Vagina (tissue), 2 donors: ENCODE measurements at regions not wholly inside any gene's neighbourhood (a gene's known extent, or its start where the extent isn't known, plus 50 kb on each side); places are given as distances from the start of the nearest gene placed in this dataset.

ENCODE experiments used
- DNase-seq, 2 donors: peaks; one replicate each; pipeline ENCODE4 v3.0.0-alpha.2; 2017; ENCODE audit errors: extremely low spot score in 2 of 2
- H3K27ac ChIP-seq: fragments of 200-600 bp; sonication (generic); one replicate; pipeline ENCODE4 v1.5.1; 2019
- H3K27me3 ChIP-seq: fragments of 200-600 bp; sonication (generic); one replicate; pipeline ENCODE4 v1.5.1; 2019
- H3K36me3 ChIP-seq, 2 donors: fragments of 200-600 bp; sonication (generic); one replicate each; pipeline ENCODE4 v1.5.1; 2017 to 2019
- H3K4me1 ChIP-seq: fragments of 200-600 bp; sonication (generic); one replicate; pipeline ENCODE4 v1.5.1; 2019
- H3K4me3 ChIP-seq, 2 donors: fragments of 200-600 bp; sonication (generic); 1 replicate in 1 of 2; 2 replicates in 1 of 2; pipeline ENCODE4 v1.5.1; 2016 to 2019
- H3K9me3 ChIP-seq: fragments of 200-600 bp; sonication (generic); one replicate; pipeline ENCODE4 v1.5.1; 2019
- POLR2A ChIP-seq, 2 donors: fragments of 450-650 bp; IDR thresholded peaks; one replicate each; pipeline ENCODE4 v1.6.1; 2017; ENCODE audit warnings: antibody characterized with exemption in 2 of 2, mild to moderate bottlenecking in 2 of 2, moderate library complexity in 2 of 2
- POLR2AphosphoS5 ChIP-seq, 2 donors: sonication (generic); formaldehyde crosslinking; IDR thresholded peaks; one replicate each; pipeline ENCODE4 v1.9.0; 2017; ENCODE audit warnings: antibody characterized with exemption in 2 of 2, mild to moderate bottlenecking in 2 of 2, low read depth in 1 of 2; ENCODE audit not compliant: insufficient read depth in 1 of 2
- intact Hi-C: fragments of 100-400 bp; cut with DNase I; formaldehyde crosslinking; loops from one replicate; pipeline ENCODE4 v1.15.1; 2023
- TF ChIP-seq, protein P1 (sequence below), 3 experiments: fragments of 450-650 bp in 2 of 3; fragments of 200-600 bp in 1 of 3; sonication (generic) in 1 of 3; IDR thresholded peaks; one replicate each; pipeline ENCODE4 v1.5.1; 2017 to 2019; ENCODE audit warnings: antibody characterized with exemption in 3 of 3, mild to moderate bottlenecking in 2 of 3, moderate library complexity in 2 of 3

DNA sequence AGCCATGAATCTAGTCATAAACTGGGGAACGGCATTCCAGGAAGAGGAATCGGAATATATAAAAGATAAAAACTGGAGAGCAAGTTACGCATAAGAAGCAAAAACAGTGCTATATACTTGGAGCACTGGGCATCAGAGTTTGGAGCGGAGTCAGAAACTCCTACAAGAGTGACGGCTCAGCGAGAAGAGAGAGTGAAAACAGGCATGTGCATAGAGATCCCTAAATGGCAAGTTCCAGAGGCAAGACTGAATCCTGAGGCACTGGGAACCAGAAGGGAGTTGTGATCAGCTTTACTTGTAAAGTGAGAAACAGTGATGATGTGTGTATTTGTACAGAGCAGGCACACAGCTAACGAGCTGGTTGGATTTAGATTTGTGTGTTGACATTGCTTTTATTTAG lies 514.4 kb upstream of the TNC start:
- H3K27me3 ChIP-seq: no peaks in the 10 kb centered on the region
- no peaks in the 10 kb centered on the region for H3K36me3 ChIP-seq
- intact Hi-C loops: no loop called here
- no peak overlapping the region for H3K27ac ChIP-seq
- no peak overlapping the region for H3K4me3 ChIP-seq
- no peaks in the 10 kb centered on the region for H3K4me1 ChIP-seq
- DNase-seq: no peak
- H3K9me3 ChIP-seq: no peaks in the 10 kb centered on the region
- TF ChIP-seq, protein P1, sequence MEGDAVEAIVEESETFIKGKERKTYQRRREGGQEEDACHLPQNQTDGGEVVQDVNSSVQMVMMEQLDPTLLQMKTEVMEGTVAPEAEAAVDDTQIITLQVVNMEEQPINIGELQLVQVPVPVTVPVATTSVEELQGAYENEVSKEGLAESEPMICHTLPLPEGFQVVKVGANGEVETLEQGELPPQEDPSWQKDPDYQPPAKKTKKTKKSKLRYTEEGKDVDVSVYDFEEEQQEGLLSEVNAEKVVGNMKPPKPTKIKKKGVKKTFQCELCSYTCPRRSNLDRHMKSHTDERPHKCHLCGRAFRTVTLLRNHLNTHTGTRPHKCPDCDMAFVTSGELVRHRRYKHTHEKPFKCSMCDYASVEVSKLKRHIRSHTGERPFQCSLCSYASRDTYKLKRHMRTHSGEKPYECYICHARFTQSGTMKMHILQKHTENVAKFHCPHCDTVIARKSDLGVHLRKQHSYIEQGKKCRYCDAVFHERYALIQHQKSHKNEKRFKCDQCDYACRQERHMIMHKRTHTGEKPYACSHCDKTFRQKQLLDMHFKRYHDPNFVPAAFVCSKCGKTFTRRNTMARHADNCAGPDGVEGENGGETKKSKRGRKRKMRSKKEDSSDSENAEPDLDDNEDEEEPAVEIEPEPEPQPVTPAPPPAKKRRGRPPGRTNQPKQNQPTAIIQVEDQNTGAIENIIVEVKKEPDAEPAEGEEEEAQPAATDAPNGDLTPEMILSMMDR (IDR thresholded peaks at IDR 0.05): no peak
- TF ChIP-seq POLR2A (IDR thresholded peaks at IDR 0.05): no peak
- no peak for TF ChIP-seq POLR2AphosphoS5 (IDR thresholded peaks at IDR 0.05; ENCODE audit: insufficient read depth in 1 of 2, low read depth in 1 of 2)

DNA sequence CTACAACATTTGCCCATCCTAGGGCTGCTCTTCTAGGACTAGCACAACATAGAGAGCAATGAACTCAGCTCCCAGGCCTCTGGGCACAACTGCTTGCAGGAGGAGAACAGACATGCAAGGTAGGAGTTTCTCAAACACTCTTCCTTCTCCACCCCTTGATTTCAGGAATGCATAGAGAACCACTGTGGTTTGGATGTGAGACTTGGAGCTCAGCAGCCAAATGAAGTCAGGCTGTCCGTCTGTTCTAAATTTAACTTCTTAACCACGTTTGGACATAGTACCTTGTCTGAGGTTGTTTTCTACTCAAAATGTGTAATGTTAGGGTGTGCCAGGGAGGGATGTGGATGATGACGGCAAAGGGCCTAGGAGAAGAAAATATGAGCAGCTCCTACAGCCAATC lies 515.1 kb upstream of the TNC start:
- DNase-seq: no peak
- Histone ChIP-seq H3K9me3 (no peaks in the 10 kb centered on the region), H3K4me1 (no peaks in the 10 kb centered on the region), H3K27me3 (no peaks in the 10 kb centered on the region), H3K36me3 (no peaks in the 10 kb centered on the region), H3K4me3 (no peak overlapping the region), H3K27ac (no peak overlapping the region)
- TF ChIP-seq, protein P1 (IDR thresholded peaks at IDR 0.05): no peak
- TF ChIP-seq POLR2A (IDR thresholded peaks at IDR 0.05) (no peak), POLR2AphosphoS5 (IDR thresholded peaks at IDR 0.05; ENCODE audit: insufficient read depth in 1 of 2, low read depth in 1 of 2) (no peak)
- intact Hi-C loops: no loop called here

DNA sequence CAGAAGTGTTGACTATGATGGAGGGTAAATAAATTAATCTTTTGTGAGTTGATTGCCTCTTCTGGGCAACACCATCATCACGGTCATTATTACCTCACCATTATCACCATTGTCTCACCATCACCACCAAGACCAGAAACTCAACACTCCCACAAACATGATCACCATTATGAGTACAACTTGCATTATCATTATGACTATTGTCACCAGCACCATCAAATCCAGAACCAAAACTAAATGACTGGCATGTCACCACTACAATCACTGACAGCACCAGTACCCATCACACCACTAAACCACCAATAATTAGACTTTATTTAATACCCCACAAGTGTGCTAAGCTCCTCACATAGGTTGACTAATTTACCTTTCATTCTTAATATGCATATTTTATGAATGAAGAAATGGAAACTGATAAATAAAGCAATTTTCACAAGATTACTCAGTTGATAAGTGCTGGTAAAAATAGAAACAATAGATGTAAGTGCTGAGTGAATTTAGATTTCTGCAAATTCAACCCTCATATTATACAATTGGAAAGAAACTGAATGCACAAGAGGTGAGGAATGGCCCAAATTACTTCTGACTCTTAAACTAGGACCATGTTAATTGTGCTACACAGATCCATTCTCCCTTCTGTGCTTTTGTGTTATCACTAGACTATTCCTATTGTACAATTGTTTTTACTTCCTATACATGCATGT lies 517.8 kb upstream of the PAPPA start:
- Histone ChIP-seq H3K4me3 (no peak overlapping the region), H3K36me3 (no peaks in the 10 kb centered on the region), H3K27me3 (no peaks in the 10 kb centered on the region), H3K9me3 (no peaks in the 10 kb centered on the region), H3K27ac (no peak overlapping the region), H3K4me1 (no peaks in the 10 kb centered on the region)
- TF ChIP-seq, protein P1 (IDR thresholded peaks at IDR 0.05): no peak
- TF ChIP-seq POLR2AphosphoS5 (IDR thresholded peaks at IDR 0.05; ENCODE audit: insufficient read depth in 1 of 2, low read depth in 1 of 2) (no peak), POLR2A (IDR thresholded peaks at IDR 0.05) (no peak)
- intact Hi-C loops: no loop called here
- DNase-seq: no peak

DNA sequence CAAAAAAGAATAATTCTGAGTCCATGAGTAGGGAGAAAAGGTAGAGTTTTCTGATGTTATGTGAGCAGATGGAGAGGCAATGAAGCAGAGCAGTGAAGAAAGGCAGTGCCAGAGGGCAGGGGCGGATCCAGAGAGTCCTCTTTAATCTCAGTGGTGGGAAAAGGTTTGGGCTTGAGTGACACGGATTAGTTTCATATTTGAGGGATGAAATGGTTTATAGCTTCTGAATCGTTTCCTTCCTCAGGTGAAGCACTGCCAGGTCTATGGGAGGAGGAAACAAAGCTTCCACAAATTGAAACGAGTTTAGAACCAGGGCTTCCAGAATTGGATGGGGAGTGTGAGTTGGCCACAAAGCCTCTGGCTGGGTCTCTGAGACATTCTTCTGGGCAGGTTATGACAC lies 517.0 kb upstream of the PAPPA start:
- Histone ChIP-seq H3K4me3 (no peak overlapping the region), H3K27ac (no peak overlapping the region), H3K27me3 (no peaks in the 10 kb centered on the region), H3K4me1 (no peaks in the 10 kb centered on the region), H3K9me3 (no peaks in the 10 kb centered on the region), H3K36me3 (no peaks in the 10 kb centered on the region)
- intact Hi-C loops: no loop called here
- TF ChIP-seq POLR2AphosphoS5 (IDR thresholded peaks at IDR 0.05; ENCODE audit: insufficient read depth in 1 of 2, low read depth in 1 of 2) (no peak), POLR2A (IDR thresholded peaks at IDR 0.05) (no peak)
- TF ChIP-seq, protein P1 (IDR thresholded peaks at IDR 0.05): no peak
- DNase-seq: no peak

DNA sequence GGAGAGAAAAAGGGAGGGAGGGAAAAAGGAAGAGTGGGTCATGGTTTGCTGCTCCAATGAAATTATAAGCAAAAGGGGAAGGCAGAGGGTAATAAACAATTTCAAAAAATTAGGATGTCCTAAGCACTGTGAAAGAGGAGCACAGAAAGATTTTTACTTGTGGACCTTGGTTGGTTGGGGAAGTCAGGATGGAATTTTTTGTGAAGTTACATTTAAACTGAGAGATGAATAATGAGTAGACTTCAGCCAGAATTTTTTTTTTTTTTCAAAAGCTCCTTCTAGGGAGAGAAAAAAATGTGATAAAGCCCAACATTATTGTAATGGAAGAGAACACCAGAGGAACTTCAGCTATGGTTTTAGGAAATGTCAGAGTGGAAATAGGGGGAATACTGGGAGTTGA lies 515.9 kb upstream of the PAPPA start:
- TF ChIP-seq POLR2A (IDR thresholded peaks at IDR 0.05) (no peak), POLR2AphosphoS5 (IDR thresholded peaks at IDR 0.05; ENCODE audit: insufficient read depth in 1 of 2, low read depth in 1 of 2) (no peak)
- TF ChIP-seq, protein P1 (IDR thresholded peaks at IDR 0.05): no peak
- no peaks in the 10 kb centered on the region for H3K9me3 ChIP-seq
- H3K4me1 ChIP-seq: no peaks in the 10 kb centered on the region
- no peak overlapping the region for H3K27ac ChIP-seq
- no peak for DNase-seq
- H3K27me3 ChIP-seq: no peaks in the 10 kb centered on the region
- no peaks in the 10 kb centered on the region for H3K36me3 ChIP-seq
- intact Hi-C loops: no loop called here
- H3K4me3 ChIP-seq: no peak overlapping the region
